Right renal cortex interstitium (tissue), 3 donors: ENCODE measurements at regions not wholly inside any gene's neighbourhood (a gene's known extent, or its start where the extent isn't known, plus 50 kb on each side); places are given as distances from the start of the nearest gene placed in this dataset.
"Not testable (repeated sequence)": the region's sequence is repeated elsewhere in the genome, so short reads cannot be mapped to it uniquely, and the experiment has no call there.

Experiments
- DNase-seq, 3 donors: peaks; one replicate each; pipeline ENCODE4 v3.0.0-alpha.2; 2013; ENCODE audit warnings: low read depth in 3 of 3, low spot score in 2 of 3

GRCh38 chr4:56575820-56576429 lies 70.3 kb downstream of the ARL9 start:
- DNase-seq, result peak in 2 of 3 donors; percentile 8 to 25

GRCh38 chr4:56592417-56592816 lies 86.8 kb downstream of the ARL9 start:
- not testable (repeated sequence) for DNase-seq
